Natural killer cell treated with Interleukin-12 subunit alpha and Interleukin-12 subunit beta and Interleukin-15 and Interleukin-18, amount 100 ng/mL, for 72 hours (primary cell): ENCODE measurements at regions not wholly inside any gene's neighbourhood (a gene's known extent, or its start where the extent isn't known, plus 50 kb on each side); places are given as distances from the start of the nearest gene placed in this dataset.
"Not testable (repeated sequence)": the region's sequence is repeated elsewhere in the genome, so short reads cannot be mapped to it uniquely, and the experiment has no call there.

ENCODE experiments used
- ATAC-seq, 2 donors: fragments of 150-1000 bp; cut with Tn5 transposase in 1 of 2; sonication (Bioruptor Pico), chemical (Tn5 transposase) in 1 of 2; 2 replicates each; pipeline ENCODE4 v1.10.0; 2021
- DNase-seq: peaks from one replicate; pipeline ENCODE4 v3.0.0; 2022; ENCODE audit warnings: low spot score
- H3K27ac Mint-ChIP-seq, 2 donors: 1 replicate in 1 of 2; 2 replicates in 1 of 2; pipeline ENCODE4 v1.8.0; 2022; ENCODE audit warnings: mixed read lengths in 2 of 2, mild to moderate bottlenecking in 1 of 2, moderate library complexity in 1 of 2
- H3K27me3 Mint-ChIP-seq, 2 donors: 1 replicate in 1 of 2; 2 replicates in 1 of 2; pipeline ENCODE4 v1.8.0; 2022; ENCODE audit warnings: mixed read lengths in 2 of 2
- H3K36me3 Mint-ChIP-seq: one replicate; pipeline ENCODE4 v1.8.0; 2022; ENCODE audit warnings: mixed read lengths
- H3K4me1 Mint-ChIP-seq, 2 donors: 1 replicate in 1 of 2; 2 replicates in 1 of 2; pipeline ENCODE4 v1.8.0; 2022; ENCODE audit warnings: low read depth in 2 of 2, mixed read lengths in 2 of 2, mild to moderate bottlenecking in 1 of 2
- H3K4me3 Mint-ChIP-seq: one replicate; pipeline ENCODE4 v1.8.0; 2022; ENCODE audit warnings: mixed read lengths
- H3K9me3 Mint-ChIP-seq: 2 replicates; pipeline ENCODE4 v1.8.0; 2022; ENCODE audit warnings: mixed read lengths

GRCh38 chr1:188827400-188827799 is 1650.3 kb downstream of the BRINP3 start:
- DNase-seq (no peak), ATAC-seq (no peak)
- Mint-ChIP-seq H3K9me3 (peaks cover 10% of the 10 kb centered on the region), H3K4me1 (no peaks in the 10 kb centered on the region), H3K27ac (no peak overlapping the region), H3K4me3 (no peak overlapping the region), H3K27me3 (no peaks in the 10 kb centered on the region), H3K36me3 (no peaks in the 10 kb centered on the region)

- H3K27ac Mint-ChIP-seq, H3K4me1 Mint-ChIP-seq, H3K27me3 Mint-ChIP-seq, H3K4me3 Mint-ChIP-seq, ATAC-seq, H3K9me3 Mint-ChIP-seq, H3K36me3 Mint-ChIP-seq, DNase-seq: not testable (repeated sequence)
Measured at GRCh38 chr1:188841111-188841696, 1636.5 kb downstream of the BRINP3 start.

- Mint-ChIP-seq H3K36me3 (no peaks in the 10 kb centered on the region), H3K4me1 (no peaks in the 10 kb centered on the region), H3K27me3 (no peaks in the 10 kb centered on the region), H3K27ac (no peak overlapping the region), H3K4me3 (no peak overlapping the region), H3K9me3 (no peaks in the 10 kb centered on the region)
- no peak for DNase-seq
- no peak for ATAC-seq
Measured at GRCh38 chr1:188846468-188846867, 1631.2 kb downstream of the BRINP3 start.

- Mint-ChIP-seq H3K27me3 (no peaks in the 10 kb centered on the region), H3K9me3 (peaks cover 16% of the 10 kb centered on the region), H3K27ac (no peak overlapping the region), H3K36me3 (peaks cover 8% of the 10 kb centered on the region), H3K4me3 (no peak overlapping the region), H3K4me1 (no peaks in the 10 kb centered on the region)
- ATAC-seq (no peak), DNase-seq (no peak)
Measured at GRCh38 chr1:188857526-188858087, 1620.1 kb downstream of the BRINP3 start.

GRCh38 chr1:188867614-188868013 is 1610.0 kb downstream of the BRINP3 start:
- no peak for DNase-seq
- no peaks in the 10 kb centered on the region for H3K27me3 Mint-ChIP-seq
- no peak for ATAC-seq
- no peaks in the 10 kb centered on the region for H3K4me1 Mint-ChIP-seq
- H3K9me3 Mint-ChIP-seq = peaks cover 12% of the 10 kb centered on the region
- no peak overlapping the region for H3K27ac Mint-ChIP-seq
- H3K36me3 Mint-ChIP-seq = peaks cover 5% of the 10 kb centered on the region
- H3K4me3 Mint-ChIP-seq = no peak overlapping the region

GRCh38 chr1:188871164-188871563 is 1606.5 kb downstream of the BRINP3 start:
- H3K9me3 Mint-ChIP-seq = peaks cover 6% of the 10 kb centered on the region
- H3K27ac Mint-ChIP-seq = no peak overlapping the region
- no peak overlapping the region for H3K4me3 Mint-ChIP-seq
- H3K4me1 Mint-ChIP-seq = no peaks in the 10 kb centered on the region
- H3K36me3 Mint-ChIP-seq = no peaks in the 10 kb centered on the region
- no peaks in the 10 kb centered on the region for H3K27me3 Mint-ChIP-seq
- ATAC-seq (no peak), DNase-seq (no peak)

GRCh38 chr1:188872376-188872775 is 1605.3 kb downstream of the BRINP3 start:
- peaks cover 6% of the 10 kb centered on the region for H3K9me3 Mint-ChIP-seq
- DNase-seq (no peak), ATAC-seq (no peak)
- H3K27me3 Mint-ChIP-seq = no peaks in the 10 kb centered on the region
- no peaks in the 10 kb centered on the region for H3K4me1 Mint-ChIP-seq
- no peaks in the 10 kb centered on the region for H3K36me3 Mint-ChIP-seq
- H3K27ac Mint-ChIP-seq = no peak overlapping the region
- H3K4me3 Mint-ChIP-seq = no peak overlapping the region

GRCh38 chr1:188877668-188878067 is 1600.0 kb downstream of the BRINP3 start:
- no peaks in the 10 kb centered on the region for H3K27me3 Mint-ChIP-seq
- H3K36me3 Mint-ChIP-seq = peaks cover 10% of the 10 kb centered on the region
- peaks cover 8% of the 10 kb centered on the region for H3K9me3 Mint-ChIP-seq
- no peak overlapping the region for H3K27ac Mint-ChIP-seq
- no peaks in the 10 kb centered on the region for H3K4me1 Mint-ChIP-seq
- ATAC-seq = no peak
- no peak overlapping the region for H3K4me3 Mint-ChIP-seq
- no peak for DNase-seq

- Mint-ChIP-seq H3K4me1 (no peaks in the 10 kb centered on the region), H3K36me3 (no peaks in the 10 kb centered on the region), H3K27me3 (no peaks in the 10 kb centered on the region), H3K4me3 (no peak overlapping the region), H3K27ac (no peak overlapping the region), H3K9me3 (peaks cover 22% of the 10 kb centered on the region)
- ATAC-seq (no peak), DNase-seq (no peak)
Measured at GRCh38 chr1:188888386-188888785, 1589.3 kb downstream of the BRINP3 start.

GRCh38 chr1:188889166-188889565 is 1588.5 kb downstream of the BRINP3 start:
- Mint-ChIP-seq H3K27me3 (no peaks in the 10 kb centered on the region), H3K4me1 (no peaks in the 10 kb centered on the region), H3K4me3 (no peak overlapping the region), H3K9me3 (peaks cover 24% of the 10 kb centered on the region), H3K36me3 (no peaks in the 10 kb centered on the region), H3K27ac (no peak overlapping the region)
- no peak for ATAC-seq
- no peak for DNase-seq

- Mint-ChIP-seq H3K27me3 (no peaks in the 10 kb centered on the region), H3K4me3 (no peak overlapping the region), H3K27ac (no peak overlapping the region), H3K9me3 (peaks cover 22% of the 10 kb centered on the region), H3K4me1 (no peaks in the 10 kb centered on the region), H3K36me3 (no peaks in the 10 kb centered on the region)
- ATAC-seq (no peak), DNase-seq (no peak)
Measured at GRCh38 chr1:188891958-188892357, 1585.7 kb downstream of the BRINP3 start.

GRCh38 chr1:188895611-188896010 is 1582.1 kb downstream of the BRINP3 start:
- DNase-seq = no peak
- no peak for ATAC-seq
- Mint-ChIP-seq H3K27ac (no peak overlapping the region), H3K4me3 (no peak overlapping the region), H3K4me1 (no peaks in the 10 kb centered on the region), H3K36me3 (no peaks in the 10 kb centered on the region), H3K27me3 (no peaks in the 10 kb centered on the region), H3K9me3 (peaks cover 23% of the 10 kb centered on the region)

- no peaks in the 10 kb centered on the region for H3K4me1 Mint-ChIP-seq
- no peak for DNase-seq
- no peak for ATAC-seq
- no peaks in the 10 kb centered on the region for H3K36me3 Mint-ChIP-seq
- no peak overlapping the region for H3K4me3 Mint-ChIP-seq
- H3K9me3 Mint-ChIP-seq = peaks cover 17% of the 10 kb centered on the region
- H3K27ac Mint-ChIP-seq = no peak overlapping the region
- H3K27me3 Mint-ChIP-seq = no peaks in the 10 kb centered on the region
Measured at GRCh38 chr1:188903241-188903640, 1574.4 kb downstream of the BRINP3 start.

- DNase-seq (no peak), ATAC-seq (no peak)
- no peak overlapping the region for H3K27ac Mint-ChIP-seq
- H3K36me3 Mint-ChIP-seq = no peaks in the 10 kb centered on the region
- no peak overlapping the region for H3K4me3 Mint-ChIP-seq
- no peaks in the 10 kb centered on the region for H3K4me1 Mint-ChIP-seq
- peaks cover 17% of the 10 kb centered on the region for H3K9me3 Mint-ChIP-seq
- no peaks in the 10 kb centered on the region for H3K27me3 Mint-ChIP-seq
Measured at GRCh38 chr1:188904201-188904600, 1573.5 kb downstream of the BRINP3 start.
